Left hindlimb (tissue), 1 donor: ENCODE measurements at regions not wholly inside any gene's neighbourhood (a gene's known extent, or its start where the extent isn't known, plus 50 kb on each side); places are given as distances from the start of the nearest gene placed in this dataset.
"Not testable (repeated sequence)": the region's sequence is repeated elsewhere in the genome, so short reads cannot be mapped to it uniquely, and the experiment has no call there.

Source experiments
- DNase-seq: peaks from one replicate; pipeline ENCODE4 v3.0.0-alpha.2; 2018

DNA sequence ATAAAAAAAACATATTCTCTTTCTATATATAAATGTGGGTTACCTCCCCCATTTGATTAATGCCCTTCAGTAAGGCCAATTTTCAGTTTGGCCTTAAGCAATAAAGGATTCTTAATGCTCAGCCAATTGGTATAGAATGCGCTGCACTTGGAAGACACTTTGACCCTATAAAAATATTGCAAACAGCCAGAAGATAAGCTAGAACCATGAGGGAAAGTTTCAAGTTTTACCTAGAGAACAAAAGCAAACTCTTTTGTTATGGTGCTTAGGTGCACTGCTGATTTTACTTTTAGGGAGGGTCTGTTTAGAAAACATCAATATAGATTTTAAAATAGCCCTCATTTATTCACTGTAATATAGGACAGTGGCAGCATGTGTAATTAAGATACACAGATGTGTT is 251.6 kb upstream of the SLC16A7 start:
- DNase-seq = no peak

- DNase-seq = no peak
Observed at GRCh38 chr12:59329462-59329861, 266.4 kb upstream of the SLC16A7 start.

GRCh38 chr12:59328395-59329075 is 267.3 kb upstream of the SLC16A7 start:
- DNase-seq = not testable (repeated sequence)

DNA sequence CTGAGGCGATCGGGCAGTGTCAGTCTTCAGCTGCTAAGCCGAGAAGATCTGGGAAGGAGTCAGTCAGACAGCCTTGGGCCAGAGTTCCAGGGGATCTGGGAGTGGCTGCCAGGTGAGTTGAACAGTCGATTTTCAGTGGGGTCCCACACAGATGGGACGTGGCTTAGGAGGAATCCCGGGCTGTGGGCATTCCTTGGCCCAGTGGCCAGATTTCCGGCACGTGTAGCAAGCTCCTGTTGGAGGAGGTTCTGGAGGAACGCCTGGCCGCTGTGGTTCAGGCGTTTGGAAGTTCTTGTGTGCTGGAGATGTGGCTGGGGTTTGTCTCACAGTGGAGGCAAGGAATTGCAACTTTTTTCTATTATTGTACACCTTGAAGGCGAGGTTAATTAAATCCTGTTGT is 269.4 kb upstream of the SLC16A7 start:
- DNase-seq = not testable (repeated sequence)

GRCh38 chr12:59322473-59322872 is 273.4 kb upstream of the SLC16A7 start:
- DNase-seq = no peak

GRCh38 chr12:59321278-59321677 is 274.6 kb upstream of the SLC16A7 start:
- DNase-seq = no peak

DNA sequence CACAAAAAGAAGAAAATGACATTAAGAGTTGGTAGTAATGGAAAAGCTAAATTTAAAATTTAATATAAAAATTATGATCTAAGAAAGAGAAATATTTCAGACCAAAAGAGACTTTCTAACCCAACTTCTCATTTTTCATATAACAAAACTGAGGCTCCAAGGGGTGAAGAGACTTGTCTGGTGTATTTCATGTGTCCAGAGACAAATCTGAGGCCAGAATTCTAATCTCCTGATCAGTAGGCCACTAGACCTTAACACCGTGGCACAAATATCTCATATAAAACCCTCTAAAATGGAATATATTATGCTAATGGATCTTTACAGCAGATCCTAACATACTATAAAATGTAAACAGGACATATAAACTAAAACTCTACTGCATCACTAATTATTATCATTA is 275.7 kb upstream of the SLC16A7 start:
- DNase-seq = no peak

DNA sequence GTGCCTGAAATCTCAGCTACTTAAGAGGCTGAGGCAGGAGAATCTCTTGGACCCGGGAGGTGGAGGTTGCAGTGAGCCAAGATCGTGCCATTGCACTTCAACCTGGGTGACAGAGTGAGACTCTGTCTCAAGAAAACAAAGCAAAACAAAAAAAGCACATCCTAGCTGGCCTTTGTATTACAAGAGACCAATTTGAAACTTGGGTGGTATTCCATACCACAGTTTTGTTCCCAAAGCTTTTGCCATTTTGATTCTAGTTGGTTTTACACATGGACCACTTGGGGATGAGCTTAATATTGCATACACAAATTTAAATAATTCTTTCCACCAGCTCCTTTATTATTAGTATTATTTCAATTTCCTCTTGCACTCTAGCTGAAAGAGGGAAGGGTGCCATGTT is 276.9 kb upstream of the SLC16A7 start:
- DNase-seq = no peak

- DNase-seq = no peak
Observed at GRCh38 chr12:59317598-59317997, 278.2 kb upstream of the SLC16A7 start.

GRCh38 chr12:59316938-59317337 is 278.9 kb upstream of the SLC16A7 start:
- DNase-seq = no peak

DNA sequence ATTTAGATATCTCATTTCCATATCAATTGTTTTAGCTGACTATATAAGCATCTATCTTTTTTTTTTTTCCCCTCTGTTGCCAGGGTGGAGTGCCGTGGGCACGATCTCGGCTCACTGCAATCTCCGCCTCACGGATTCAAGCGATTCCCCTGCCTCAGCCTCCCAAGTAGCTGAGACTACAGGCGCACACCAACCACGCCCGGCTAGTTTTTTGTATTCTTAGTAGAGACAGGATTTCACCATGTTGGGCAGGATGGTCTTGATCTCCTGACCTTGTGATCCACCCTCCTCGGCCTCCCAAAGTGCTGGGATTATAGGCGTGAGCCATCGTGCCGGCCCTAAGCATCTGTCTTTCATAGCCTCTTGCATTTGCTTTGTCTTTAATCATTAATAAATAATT is 279.5 kb upstream of the SLC16A7 start:
- DNase-seq = not testable (repeated sequence)

DNA sequence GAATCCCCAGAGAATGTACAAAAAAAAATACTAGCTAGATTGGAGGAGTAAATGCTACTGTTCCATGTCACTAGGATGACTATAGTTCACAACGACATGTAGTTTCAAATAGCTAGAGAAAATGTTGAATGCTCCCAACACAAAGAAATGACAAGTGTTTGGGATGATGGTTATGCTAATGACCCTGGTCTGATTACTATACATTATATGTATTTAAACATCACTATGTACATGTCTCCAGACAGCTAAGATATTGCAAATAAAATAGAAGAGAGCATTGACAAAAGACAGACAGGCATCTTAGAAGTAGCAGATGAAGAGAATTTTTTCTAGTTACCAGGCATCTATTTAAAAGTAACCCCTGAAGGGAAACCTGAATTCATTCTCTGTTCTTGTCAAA is 281.6 kb upstream of the SLC16A7 start:
- no peak for DNase-seq

DNA sequence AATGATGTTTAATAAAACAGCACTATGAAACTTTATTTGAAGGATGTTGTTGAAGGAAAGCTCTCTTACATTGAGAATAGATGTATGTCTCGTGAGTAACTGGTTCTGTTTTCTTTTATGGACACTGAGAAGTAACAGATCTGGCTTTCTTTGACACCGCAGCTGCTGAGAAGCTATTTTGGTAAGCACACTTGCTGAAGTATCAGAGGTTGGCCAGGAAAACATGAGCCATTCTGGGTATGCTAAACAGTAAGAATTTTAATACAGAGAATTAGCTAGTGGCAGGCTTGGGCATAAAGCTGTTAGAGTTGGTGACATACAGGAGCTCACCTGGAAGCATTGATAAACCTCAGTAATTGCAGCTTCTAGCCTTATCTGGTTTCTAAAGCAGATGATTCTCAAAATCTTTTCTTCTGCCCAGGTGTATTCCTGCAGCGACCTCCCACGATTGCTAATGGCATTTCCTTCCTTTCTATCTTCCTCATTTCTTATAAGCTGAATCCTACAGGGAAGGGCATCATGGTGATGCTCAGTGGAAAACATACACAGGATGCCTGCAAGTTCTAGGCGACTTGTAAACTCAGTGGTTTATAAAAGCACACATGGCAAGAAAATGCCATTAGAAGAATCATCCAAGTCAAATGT is 291.6 kb upstream of the SLC16A7 start:
- no peak for DNase-seq

- no peak for DNase-seq
Observed at GRCh38 chr12:59298296-59298695, 297.5 kb upstream of the SLC16A7 start.

DNA sequence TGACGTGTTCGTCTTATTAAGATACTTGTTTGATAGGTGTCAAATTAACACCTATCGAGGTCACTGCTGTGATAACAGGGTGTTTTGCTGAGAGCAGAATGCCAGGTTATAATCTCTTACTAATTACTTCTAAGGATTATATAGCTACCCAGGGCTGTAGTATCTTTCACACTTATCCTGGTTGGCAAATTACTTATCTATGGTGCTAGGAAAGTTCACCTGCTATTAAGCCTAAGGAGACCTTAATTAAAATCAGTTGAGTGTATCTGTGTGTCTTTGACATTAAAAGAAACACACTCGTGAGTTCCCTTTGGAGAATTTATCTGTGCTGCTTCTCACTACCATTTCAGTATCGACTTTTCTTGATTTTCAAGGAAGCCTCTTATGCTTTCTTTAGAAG is 301.6 kb upstream of the SLC16A7 start:
- no peak for DNase-seq

DNA sequence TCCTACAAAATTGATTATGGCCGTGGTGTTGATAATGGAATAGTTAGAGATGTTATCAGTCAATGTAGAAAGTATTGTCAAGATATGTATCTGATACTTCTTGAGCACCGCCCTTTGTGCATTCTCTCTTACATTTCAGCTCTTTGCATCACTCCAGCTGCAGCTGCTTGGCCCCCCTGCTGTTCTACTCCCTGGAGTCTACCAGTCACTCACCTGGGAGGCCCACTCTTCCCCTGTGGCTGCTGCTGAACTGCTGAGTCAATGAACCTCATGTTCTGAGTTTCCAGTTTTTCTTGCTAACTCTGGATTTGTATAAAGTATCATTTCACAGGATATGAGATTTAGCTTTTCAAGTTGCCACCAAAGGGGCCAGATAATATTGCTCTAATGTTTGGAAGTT is 312.8 kb upstream of the SLC16A7 start:
- DNase-seq = no peak

GRCh38 chr12:59273561-59273960 is 322.3 kb upstream of the SLC16A7 start:
- DNase-seq = not testable (repeated sequence)

DNA sequence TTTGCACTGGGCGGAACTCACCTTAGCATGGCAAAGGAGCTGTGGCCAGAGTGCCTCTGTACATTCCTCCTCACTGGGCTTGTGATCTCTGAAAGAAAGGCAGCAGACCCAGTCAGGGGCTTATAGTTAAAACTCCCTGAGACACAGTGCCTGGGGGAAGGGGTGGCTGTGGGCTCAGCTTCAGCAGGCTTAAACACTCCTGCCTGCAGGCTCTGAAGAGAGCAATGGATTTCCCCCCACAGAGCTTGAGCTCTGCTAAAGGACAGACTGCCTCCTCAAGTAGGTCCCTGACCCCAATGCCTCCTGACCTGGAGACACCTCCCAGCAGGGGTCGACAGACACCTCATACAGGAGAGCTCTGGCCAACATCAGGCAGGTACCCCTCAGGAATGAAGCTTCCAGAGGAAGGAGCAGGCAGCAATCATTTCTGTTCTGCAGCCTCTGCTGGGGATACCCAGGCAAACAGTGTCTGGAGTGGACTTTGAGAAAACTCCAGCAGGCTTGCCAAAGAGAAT is 327.5 kb upstream of the SLC16A7 start:
- DNase-seq = no peak

DNA sequence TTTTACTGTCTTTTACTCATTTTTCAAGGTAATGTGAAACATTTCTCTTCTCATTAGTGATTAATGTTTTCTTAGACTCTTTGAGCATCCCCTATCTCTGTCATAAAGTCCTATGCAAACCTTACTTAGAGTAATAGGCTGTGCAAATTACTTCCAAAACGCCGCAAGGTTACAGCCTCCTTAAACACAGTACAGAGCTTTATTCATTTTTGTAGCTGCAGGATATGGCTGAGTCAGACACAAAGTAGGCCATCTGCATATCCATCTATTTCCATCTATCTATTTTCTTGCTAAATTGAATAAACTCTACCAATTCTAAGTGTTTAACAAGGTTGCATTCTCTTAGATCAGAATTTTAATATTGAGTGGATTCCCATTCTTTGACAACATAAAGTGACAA is 335.6 kb upstream of the SLC16A7 start:
- DNase-seq = no peak

DNA sequence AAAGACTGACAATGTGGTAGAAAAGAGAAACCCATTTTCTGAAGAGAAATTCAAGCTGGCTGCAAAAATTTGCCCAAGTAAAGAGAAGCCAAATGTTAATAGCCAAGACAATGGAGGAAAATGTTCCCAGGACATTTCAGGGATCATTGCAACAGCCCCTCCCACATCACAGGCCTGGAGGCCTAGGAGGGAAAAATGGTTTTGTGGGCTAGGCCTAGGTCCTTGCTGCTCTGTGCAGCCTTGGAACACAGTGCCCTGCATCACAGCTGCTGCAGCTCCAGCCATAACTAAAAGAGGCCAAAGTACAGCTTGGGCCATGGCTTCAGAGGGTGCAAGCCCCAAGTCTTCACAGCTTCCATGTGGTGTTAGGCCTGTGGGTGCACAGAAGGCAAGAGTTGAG is 332.4 kb upstream of the LRIG3 start:
- DNase-seq = no peak

GRCh38 chr12:59250766-59251165 is 330.5 kb upstream of the LRIG3 start:
- DNase-seq = no peak

DNA sequence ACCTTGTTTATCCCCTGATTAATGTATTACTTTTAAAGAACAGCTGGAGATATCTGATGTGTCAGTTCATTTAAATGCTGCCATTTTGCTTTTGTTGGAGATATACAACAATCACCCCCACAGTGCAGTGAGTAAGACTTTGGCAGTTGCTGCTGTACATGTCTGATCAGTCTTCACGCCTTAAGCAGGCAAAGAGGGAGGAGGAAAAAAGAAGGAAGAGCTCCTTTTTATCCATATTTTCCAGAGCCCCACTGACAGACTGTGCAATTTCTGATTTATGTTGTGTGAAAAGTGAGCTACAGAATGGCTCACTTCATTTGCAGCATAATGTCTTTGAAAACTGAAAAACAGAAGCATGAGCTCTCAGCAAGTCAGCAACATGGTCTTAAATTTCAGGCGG is 319.7 kb upstream of the LRIG3 start:
- no peak for DNase-seq

DNA sequence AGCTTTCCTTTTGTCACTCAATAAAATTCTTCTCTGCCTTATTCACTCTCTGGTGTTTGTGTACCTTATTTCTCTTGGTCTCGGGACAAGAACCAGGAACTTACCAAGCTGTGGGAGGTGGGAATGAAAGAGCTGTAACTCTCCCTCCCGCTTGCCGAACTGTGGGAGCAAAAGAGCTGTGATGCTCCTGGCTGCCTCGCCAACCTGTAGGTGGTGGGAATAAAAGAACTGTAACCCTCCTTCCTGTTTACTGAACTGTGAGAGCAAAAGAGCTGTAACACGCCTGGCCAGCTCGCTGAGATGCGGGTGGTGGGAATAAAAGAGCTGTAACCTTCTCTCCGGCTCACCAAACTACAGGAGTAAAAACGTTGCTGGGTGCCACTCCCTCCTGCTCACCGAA is 314.1 kb upstream of the LRIG3 start:
- DNase-seq = no peak

DNA sequence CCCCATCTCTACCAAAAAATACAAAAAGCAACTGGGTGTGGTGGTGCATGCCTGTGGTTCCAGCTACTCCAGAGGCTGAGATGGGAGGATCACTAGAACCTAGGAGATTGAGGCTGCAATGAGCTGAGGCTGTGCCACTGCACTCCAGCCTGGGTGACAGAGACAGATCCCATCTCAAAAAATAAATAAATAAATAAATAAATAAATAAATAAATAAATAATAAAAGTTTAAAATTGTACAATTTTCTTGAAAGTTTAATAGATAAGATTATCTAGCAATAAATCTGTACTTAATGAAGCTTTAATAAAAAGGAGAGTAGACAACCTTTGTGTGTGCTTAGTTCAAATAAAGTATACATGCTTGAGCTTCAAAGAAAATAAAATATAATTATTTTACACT is 310.0 kb upstream of the LRIG3 start:
- DNase-seq = no peak

DNA sequence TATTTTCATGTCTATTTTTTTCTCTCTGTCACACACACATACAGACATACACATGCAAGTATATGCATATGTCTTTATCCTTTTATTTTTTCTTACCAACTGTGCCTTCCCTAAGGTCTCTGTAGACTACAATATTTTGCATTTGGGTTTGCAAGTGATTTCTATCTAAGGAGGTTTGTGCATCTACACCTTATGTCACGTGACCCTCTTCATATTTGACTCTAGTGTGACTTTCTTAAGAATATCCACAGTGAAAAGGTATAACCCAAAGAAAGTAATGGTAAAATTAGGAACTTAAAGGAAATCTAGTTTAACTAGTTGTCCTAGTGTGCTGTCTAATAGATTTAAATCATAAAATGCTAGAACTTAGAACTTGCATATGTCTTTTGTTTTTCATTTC is 298.8 kb upstream of the LRIG3 start:
- DNase-seq = no peak
